MCF 10A (cell line): ENCODE measurements at regions not wholly inside any gene's neighbourhood (a gene's known extent, or its start where the extent isn't known, plus 50 kb on each side); places are given as distances from the start of the nearest gene placed in this dataset.

Source experiments
- BruUV-seq: library from RNA; stranded (reverse); fragments of 400-500 nt; replicated peaks from 2 replicates; lab custom pipeline; 2021; lab: Mats Ljungman, UMichigan
- CTCF ChIA-PET: fragments of 300-600 bp; sonication (Branson Sonifier 250); formaldehyde crosslinking; extraction: SDS; loops from one replicate; lab custom pipeline; 2021; ENCODE audit warnings: antibody characterized with exemption, inconsistent platforms; lab: Yijun Ruan, JAX
- POLR2A ChIA-PET: fragments of 300-600, 350-650 bp; sonication (Branson Sonifier 250); formaldehyde crosslinking; extraction: SDS; loops from one replicate; lab custom pipeline; 2020; ENCODE audit warnings: antibody characterized with exemption, inconsistent platforms; lab: Yijun Ruan, JAX
- DNase-seq: peaks from one replicate; pipeline ENCODE4 v3.0.0-alpha.2; 2018; ENCODE audit not compliant: unreplicated experiment
- H3K27ac Mint-ChIP-seq: one replicate; pipeline ENCODE4 v1.8.0; 2022; ENCODE audit warnings: mild to moderate bottlenecking, low read depth, mixed read lengths; ENCODE audit not compliant: unreplicated experiment
- H3K27me3 Mint-ChIP-seq: one replicate; pipeline ENCODE4 v1.8.0; 2022; ENCODE audit warnings: mixed read lengths; ENCODE audit not compliant: insufficient read depth, unreplicated experiment
- H3K36me3 Mint-ChIP-seq: one replicate; pipeline ENCODE4 v1.8.0; 2022; ENCODE audit warnings: mild to moderate bottlenecking, moderate library complexity, mixed read lengths; ENCODE audit not compliant: insufficient read depth, unreplicated experiment
- H3K4me1 Mint-ChIP-seq: one replicate; pipeline ENCODE4 v1.8.0; 2022; ENCODE audit warnings: mixed read lengths; ENCODE audit not compliant: insufficient read depth, unreplicated experiment
- H3K4me3 Mint-ChIP-seq: one replicate; pipeline ENCODE4 v1.8.0; 2022; ENCODE audit warnings: mild to moderate bottlenecking, moderate library complexity, mixed read lengths; ENCODE audit not compliant: unreplicated experiment
- H3K9me3 Mint-ChIP-seq: one replicate; pipeline ENCODE4 v1.8.0; 2022; ENCODE audit warnings: mixed read lengths; ENCODE audit not compliant: unreplicated experiment
- intact Hi-C: fragments of 100-400 bp; cut with micrococcal nuclease; formaldehyde crosslinking; loops from 2 replicates; pipeline ENCODE4 v1.14.1; 2022
- TF ChIP-seq, protein P1 (sequence below): fragments of 200-600 bp; IDR thresholded peaks from one replicate; pipeline ENCODE4 v1.8.0; 2022; ENCODE audit warnings: antibody characterized with exemption, mild to moderate bottlenecking; ENCODE audit not compliant: unreplicated experiment

DNA sequence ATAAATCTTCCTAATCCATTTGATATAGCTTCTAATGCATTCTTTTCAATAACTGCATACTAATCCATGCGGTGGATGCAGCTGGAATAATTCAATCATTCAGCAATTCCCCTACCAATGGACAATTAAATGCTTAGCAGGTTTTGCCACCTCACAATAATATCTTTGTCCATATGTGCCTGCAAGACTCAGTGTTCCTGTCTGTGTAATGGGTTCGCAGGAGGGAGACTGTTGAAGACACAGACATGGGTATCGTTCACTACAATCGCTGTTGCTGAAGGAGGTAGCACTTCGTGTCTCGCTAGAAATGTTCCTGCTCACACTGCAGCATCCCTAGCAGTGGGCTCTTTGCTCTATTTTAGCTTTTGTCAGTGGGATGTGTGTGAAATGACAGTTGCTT lies 214.4 kb downstream of the MED10 start:
- TF ChIP-seq, protein P1, sequence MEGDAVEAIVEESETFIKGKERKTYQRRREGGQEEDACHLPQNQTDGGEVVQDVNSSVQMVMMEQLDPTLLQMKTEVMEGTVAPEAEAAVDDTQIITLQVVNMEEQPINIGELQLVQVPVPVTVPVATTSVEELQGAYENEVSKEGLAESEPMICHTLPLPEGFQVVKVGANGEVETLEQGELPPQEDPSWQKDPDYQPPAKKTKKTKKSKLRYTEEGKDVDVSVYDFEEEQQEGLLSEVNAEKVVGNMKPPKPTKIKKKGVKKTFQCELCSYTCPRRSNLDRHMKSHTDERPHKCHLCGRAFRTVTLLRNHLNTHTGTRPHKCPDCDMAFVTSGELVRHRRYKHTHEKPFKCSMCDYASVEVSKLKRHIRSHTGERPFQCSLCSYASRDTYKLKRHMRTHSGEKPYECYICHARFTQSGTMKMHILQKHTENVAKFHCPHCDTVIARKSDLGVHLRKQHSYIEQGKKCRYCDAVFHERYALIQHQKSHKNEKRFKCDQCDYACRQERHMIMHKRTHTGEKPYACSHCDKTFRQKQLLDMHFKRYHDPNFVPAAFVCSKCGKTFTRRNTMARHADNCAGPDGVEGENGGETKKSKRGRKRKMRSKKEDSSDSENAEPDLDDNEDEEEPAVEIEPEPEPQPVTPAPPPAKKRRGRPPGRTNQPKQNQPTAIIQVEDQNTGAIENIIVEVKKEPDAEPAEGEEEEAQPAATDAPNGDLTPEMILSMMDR: no peak
- Mint-ChIP-seq H3K4me3 (no peak overlapping the region), H3K4me1 (peaks cover 41% of the 10 kb centered on the region), H3K27me3 (no peaks in the 10 kb centered on the region), H3K36me3 (no peaks in the 10 kb centered on the region), H3K9me3 (no peaks in the 10 kb centered on the region), H3K27ac (no peak overlapping the region)
- ChIA-PET POLR2A (no interaction called here), CTCF (interaction anchor here (0.6 kb wide), 1 partner anchor 579 kb away, joined by 3 read pairs; no protein-coding TSS in a partner anchor)
- no peak for DNase-seq
- BruUV-seq: no TSS peak
- intact Hi-C loops: no loop called here

DNA sequence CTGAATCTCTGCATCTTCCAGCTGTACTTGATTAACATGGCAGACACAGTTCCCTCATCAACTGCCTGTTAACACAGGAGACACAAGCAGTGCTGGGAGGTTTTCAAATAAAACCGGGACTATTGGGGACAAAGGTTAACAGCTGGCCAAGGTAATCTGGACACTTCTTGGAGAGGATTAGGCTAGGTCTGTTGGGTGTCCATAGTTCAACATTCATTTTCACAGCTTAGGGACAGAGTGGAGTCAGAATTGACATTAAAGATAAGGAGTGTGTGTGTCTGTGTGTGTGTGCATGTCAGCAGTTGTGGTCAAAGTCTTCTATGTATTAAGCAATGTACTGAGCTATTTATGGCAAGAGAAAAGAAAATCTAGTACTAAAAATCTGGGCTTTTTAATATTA lies 216.2 kb downstream of the MED10 start:
- intact Hi-C loops: no loop called here
- H3K27ac Mint-ChIP-seq: no peak overlapping the region
- no peaks in the 10 kb centered on the region for H3K36me3 Mint-ChIP-seq
- TF ChIP-seq, protein P1: no peak
- no TSS peak for BruUV-seq
- no peaks in the 10 kb centered on the region for H3K27me3 Mint-ChIP-seq
- DNase-seq: no peak
- ChIA-PET CTCF (interaction anchor here (0.6 kb wide), 2 partner anchors 161 to 260 kb away, joined by 3 to 4 read pairs; no protein-coding TSS in a partner anchor), POLR2A (interaction anchor here (1.0 kb wide), 1 partner anchor 14 kb away, joined by 3 read pairs; no protein-coding TSS in a partner anchor)
- H3K9me3 Mint-ChIP-seq: no peaks in the 10 kb centered on the region
- peaks cover 49% of the 10 kb centered on the region for H3K4me1 Mint-ChIP-seq
- H3K4me3 Mint-ChIP-seq: no peak overlapping the region

DNA sequence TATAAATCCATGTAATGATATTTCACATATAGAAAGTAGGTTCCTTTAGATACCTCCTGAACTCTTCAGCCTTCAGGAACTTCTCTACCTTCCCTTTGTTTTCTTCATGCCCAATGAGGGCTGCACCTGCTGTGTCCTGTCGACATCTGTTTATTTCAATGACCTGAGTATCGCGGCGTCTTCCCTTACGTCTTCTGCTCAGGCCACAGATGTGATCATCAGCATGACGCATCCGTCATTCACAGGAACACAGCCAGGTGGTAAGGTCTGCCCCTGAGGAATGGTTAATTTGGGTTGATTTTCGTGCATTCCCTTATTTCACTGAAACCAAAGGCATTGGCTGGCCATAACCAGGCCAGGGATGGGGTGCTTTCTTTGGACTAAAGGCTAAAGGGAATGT lies 217.1 kb downstream of the MED10 start:
- Mint-ChIP-seq H3K4me1 (peaks cover 43% of the 10 kb centered on the region), H3K4me3 (no peak overlapping the region), H3K9me3 (no peaks in the 10 kb centered on the region), H3K27ac (no peak overlapping the region), H3K27me3 (no peaks in the 10 kb centered on the region), H3K36me3 (no peaks in the 10 kb centered on the region)
- POLR2A ChIA-PET: no interaction called here
- CTCF ChIA-PET: no interaction called here
- no TSS peak for BruUV-seq
- TF ChIP-seq, protein P1: no peak
- no peak for DNase-seq
- intact Hi-C loops: no loop called here

DNA sequence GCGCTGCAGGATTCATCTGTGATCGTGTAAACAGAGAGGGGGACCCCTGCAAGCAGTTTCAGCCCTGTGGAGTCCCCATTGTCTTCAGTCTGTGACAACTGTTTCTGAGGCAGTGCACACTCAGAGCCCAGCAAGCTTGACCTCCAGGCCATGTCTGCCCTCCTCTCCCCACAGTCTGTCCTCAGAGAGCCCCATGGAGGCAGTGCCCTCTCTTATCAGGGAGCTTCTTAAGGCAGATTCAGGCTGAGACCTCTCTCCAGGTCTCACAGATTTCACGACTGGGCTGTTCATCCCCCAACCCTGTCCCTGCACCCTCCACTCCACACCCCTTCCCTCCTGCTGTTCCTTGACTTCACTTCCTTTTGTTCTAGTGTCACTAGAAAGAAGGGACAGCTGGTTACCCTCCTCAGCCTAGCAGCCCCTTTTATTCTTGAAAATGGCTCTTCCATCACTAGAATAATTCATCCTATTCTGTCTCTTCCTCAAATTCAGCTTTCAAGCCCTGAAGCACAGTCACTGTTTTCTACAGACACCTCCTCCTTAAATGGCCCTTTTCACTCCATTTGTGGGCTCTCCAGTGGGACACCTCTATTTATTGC lies 218.4 kb downstream of the MED10 start:
- intact Hi-C loops: no loop called here
- Mint-ChIP-seq H3K9me3 (no peaks in the 10 kb centered on the region), H3K4me3 (peak overlapping the region; percentile 63), H3K27me3 (no peaks in the 10 kb centered on the region), H3K4me1 (peaks cover 43% of the 10 kb centered on the region), H3K27ac (peak overlapping the region; percentile 84), H3K36me3 (no peaks in the 10 kb centered on the region)
- BruUV-seq: no TSS peak
- ChIA-PET POLR2A (interaction anchor here (1.0 to 1.6 kb wide), 4 partner anchors 12 to 521 kb away, joined by 3 to 8 read pairs (median 4); no protein-coding TSS in a partner anchor), CTCF (interaction anchor here (0.7 to 0.8 kb wide), 3 partner anchors 234 to 619 kb away, joined by 3 to 4 read pairs (median 3); no protein-coding TSS in a partner anchor)
- TF ChIP-seq, protein P1: no peak
- no peak for DNase-seq
